ENCODE measurements at regions not wholly inside any gene's neighbourhood (a gene's known extent, or its start where the extent isn't known, plus 50 kb on each side); places are given as distances from the start of the nearest gene placed in this dataset.

DNA sequence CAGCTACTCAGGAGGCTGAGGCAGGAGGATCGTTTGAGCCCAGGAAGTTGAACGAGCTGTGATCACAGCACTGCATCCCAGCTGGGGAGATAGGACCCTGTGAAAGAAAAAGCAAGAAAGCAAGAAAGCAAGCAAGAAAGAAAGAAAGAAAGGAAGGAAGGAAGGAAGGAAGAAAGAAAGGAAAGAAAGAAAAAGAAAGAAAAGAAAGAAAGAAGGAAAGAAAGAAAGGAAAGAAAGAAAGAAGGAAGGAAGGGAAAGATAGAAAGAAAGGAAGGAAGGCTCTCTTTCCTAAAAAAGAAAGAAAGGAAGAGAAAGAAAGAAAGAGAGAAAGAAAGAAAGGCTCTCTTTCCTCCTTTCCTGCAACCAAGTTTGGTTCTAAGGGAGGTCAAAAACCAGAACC is 380.3 kb downstream of the PCNX1 start:
- no peak for DNase-seq (ENCODE audit: low spot score)

DNA sequence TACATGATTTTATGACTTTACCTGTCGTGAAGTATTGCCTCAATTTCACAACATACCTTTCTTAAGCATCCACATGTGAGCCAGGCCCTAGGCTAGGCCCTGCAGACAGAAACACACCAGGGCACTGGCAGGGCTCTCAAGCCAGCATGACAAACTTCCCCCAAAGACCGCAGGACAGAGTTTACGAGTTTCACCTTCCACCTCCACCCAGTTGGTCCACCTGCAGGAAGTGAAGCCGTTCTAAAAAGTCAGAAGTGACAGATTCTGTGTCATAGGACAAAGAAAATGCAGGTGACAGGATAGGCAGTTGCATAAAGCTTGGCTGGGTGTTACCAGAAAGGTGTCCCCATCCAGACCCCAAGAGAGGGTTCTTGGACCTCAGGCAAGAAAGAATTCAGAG is 382.3 kb downstream of the PCNX1 start:
- no peak for DNase-seq (ENCODE audit: low spot score)

DNA sequence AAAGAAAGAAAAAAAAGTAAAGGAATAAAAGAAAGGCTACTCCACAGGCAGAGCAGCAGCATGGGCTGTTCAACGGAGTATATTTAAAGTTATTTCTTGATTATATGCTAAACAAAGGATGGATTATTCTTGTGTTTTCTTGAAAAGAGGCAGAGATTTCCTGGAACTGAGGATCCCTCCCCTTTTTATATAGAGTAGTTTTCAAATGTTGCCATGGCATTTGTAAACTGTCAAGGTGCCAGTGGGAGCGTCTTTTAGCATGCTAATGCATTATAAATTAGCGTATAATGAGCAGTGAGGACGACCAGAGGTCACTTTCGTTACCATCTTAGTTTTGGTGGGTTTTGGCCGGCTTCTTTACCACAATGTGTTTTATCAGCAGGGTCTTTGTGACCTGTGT is 383.0 kb downstream of the PCNX1 start:
- DNase-seq (ENCODE audit: low spot score) = no peak

DNA sequence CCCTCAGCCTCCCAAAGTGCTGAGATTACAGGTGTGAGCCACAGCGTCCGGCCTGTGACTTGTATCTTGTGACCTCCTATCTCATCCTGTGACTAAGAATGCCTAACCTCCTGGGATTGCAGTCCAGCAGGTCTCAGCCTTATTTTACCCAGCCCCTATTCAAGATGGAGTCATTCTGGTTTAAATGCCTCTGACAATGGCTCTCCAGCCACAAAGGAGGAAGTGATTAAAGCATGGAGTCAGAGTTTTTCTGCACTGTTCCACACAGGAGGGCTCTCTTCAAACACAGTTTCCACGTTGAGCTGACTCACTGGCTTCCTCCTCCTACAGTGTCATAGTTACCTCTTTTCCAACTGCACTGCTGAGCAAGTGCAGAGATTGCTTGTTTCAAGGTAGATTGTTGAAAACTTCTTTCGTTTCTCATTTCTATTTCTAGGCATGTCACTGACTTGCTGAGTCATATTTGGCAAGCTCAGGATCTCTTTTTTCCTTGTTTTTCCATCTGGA is 383.8 kb downstream of the PCNX1 start:
- no peak for DNase-seq (ENCODE audit: low spot score)

DNA sequence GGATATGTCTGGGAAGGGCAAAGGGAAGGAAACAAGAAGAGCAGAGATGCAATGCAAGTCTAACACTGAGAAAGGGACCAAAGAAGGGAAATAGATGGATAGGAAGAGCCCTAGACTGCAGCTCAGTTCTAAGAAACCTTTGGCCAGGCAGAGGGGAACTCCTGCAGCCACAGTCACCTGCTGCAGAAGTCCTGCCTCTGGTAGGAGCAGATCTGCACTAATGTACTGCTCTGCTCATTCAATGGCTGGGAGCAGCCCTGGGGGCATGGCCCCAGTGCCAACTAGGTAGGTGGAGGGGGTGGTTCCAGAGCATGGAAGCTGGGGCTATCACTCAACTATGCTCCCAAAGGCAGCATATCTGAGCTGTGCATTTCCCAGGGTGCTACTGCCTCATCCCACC is 388.9 kb downstream of the PCNX1 start:
- no peak for DNase-seq (ENCODE audit: low spot score)

DNA sequence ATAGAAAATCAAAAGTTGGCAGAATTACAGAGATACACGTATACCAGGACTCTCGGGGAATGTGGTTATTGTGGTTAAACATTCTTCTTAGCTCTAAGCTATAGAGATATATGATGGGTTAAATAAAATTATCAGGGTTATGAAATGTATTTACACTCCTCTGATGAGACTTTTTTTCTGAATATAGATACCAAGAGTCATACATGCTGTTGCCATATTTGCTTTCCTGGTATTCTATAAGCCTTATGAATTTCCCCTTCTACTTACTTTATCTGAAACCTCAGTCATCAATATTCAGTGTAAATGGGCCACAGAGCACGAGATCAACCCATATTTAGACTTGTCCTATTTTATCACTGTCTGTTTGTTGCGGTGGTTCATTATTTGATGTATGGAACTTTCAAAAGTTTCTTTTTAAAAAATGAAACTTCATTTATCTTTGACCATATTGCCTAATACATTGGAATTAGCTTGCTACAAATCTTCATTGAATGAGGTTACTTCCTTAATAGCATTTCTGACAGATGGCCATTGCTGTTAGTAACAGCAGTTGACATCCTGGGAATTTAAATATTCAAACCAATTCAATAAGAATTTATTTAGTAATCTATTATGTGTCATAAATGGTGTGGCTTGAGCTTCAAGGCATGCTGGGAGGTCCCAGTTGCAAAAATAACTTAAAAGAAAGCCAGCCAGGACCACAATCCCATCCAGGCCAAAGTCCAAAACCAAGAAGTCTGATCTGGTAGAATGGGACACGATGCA is 393.5 kb downstream of the PCNX1 start:
- no peak for DNase-seq (ENCODE audit: low spot score)

DNA sequence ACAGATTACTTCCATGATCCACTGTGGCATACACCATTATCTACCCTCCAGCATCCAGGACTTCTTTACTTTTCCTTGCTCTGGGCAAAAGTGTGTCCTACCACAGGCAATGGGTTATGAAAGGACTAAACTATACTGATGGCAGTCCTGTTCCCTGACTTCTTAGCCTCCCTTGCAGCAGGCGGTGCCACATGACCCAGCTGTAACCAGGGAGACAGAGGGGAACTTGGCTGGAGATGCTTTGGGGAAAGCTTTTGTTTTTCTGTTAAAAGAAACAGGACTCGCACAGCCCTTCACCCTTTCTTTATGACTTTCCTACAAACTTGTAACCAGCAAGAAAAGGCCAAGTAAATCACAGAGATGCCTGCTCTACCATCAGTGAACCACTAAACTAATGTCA is 394.4 kb downstream of the PCNX1 start:
- no peak for DNase-seq (ENCODE audit: low spot score)

DNA sequence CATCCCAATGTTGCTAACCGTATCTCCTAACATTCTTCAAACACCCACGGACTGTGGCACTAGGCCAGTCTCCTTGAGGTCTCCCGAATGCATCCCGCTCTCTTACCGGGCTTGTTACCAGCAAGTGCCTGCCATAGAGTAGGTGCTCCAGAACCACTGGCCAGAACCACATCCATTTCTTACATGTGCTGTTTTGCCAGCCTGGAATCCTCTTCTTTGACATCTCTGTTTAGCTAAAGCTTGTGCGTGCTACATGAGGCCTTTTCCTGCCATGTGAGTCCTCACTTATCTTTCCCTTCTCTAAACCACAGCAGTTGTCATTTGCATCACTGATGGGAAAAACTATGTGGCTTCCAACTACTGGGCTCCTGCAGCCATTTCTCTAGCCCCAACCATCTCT is 397.4 kb downstream of the PCNX1 start:
- DNase-seq (ENCODE audit: low spot score) = no peak

DNA sequence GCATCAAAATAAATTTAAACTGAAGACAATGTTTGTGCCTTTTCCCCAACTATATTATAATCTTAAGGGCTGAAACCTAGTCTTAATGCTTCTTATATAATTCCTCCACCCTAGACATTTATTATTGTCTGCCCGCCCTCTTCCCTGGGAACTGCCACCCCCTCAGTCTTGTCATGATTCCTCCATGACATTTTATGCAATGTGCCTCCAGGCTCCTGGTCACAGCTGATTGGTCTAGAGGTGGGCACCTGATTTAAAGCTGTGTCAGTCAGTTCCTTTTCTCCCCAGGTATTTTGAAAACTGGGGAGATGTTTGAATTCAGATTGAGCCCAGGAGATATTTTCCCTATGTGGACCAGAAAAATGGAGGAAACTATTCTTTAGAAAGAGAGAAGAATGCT is 401.4 kb downstream of the PCNX1 start:
- DNase-seq (ENCODE audit: low spot score) = no peak

DNA sequence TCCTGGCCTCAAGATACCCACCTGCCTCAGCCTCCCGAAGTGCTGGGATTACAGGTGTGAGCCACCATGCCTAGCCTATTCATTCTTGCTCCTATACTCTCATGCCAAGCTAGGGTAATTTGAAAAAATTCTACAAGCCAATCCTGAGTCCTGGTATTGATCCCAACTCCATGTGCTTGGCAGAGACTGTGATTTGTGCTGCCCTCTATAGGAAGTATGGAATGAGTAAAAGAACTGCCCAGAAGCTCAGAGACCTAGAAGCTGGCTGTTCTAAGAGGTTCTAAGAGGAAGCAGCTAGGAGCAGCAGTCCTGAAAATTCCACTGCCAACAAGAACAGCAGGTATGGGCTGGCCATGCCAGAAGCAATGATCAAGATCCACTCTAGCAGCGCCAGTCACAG is 402.5 kb downstream of the PCNX1 start:
- DNase-seq (ENCODE audit: low spot score) = no peak

DNA sequence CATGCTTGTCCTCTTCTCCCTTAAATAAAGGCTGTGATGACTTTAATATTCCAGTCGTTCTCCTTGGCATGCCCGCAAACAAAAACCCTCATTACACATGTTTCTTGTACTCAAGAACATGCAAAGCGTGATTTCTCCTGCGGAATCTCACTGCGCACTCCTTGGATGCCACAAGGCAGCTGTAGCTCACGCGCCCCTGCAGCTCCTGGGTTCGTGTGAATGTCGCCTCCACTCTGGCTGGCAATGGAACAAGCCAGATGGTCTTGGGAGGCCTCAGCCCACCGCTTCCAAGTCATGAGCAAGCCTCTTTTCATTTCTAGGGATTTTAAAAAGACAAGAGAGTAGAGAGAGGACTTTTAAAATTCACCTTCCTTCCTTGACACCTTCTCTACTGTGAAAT is 403.8 kb downstream of the PCNX1 start:
- DNase-seq (ENCODE audit: low spot score) = no peak

DNA sequence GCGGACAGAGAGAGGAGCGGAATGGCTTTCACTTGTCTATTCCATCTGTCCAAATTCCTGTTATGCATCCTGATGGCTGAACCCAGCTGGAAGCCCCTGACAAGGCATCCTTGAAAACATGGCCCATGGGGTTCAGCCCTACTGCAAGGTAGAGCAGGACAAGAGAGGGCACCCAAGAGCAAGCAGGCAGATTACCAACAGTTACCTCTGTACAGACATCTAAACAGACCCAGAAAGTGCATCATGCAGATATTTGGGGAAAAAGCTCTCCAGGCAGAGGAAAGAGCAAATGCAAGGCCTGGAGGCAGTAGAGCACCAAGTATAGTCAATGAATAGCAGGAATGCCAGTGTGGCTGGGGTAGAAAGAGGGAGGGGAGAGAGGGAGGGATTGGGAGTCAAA is 407.5 kb downstream of the PCNX1 start:
- DNase-seq (ENCODE audit: low spot score) = no peak

DNA sequence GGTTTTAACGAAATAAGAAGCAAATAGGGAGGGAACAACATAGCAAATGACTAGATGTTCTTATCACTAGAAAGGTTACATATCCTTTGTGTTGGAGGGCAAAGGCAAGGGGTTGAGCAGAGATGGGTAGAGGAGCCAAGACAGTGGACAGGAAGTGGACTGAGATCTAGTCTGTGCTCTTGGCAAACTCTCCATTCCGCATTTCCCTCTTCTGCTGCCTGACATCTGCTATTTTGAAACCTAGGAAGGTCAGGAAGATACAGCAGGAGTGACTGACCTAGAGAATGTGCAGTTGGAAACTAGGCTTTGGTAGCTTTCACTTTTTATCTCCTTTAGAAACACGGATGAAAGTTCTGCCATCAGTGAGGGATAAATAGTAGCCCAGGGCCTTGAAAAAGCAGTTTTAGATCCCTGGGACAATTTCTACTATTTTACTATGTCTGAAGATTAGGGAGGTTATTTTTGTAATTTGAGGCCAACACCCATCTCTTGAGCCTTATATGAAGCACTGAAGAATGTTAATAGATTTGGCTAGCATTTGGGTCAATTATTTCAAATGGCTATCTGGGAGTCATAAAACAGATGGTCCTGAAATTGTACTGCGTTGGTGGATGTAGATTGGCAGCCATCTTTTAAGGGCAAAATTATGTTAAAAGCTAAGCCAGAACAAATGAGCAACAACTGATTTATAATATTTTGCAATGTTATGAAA is 410.3 kb downstream of the PCNX1 start:
- no peak for DNase-seq (ENCODE audit: low spot score)

DNA sequence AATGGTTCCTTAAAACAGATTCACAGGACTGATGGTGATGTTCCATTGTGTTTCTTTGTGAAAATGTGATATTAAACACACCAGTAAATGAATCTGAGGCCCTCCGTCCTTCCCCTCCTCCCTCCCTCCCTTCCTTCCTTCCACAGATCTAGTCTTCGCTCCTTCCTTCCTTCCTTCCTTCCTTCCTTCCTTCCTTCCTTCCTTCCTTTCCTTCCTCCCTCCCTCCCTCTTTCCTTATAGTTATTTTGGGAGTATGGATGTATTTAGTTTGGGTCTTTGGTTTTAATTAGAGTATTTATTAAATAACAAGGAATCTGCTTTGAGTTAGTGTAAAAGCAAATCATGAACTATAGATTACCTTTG is 410.8 kb downstream of the PCNX1 start:
- no peak for DNase-seq (ENCODE audit: low spot score)

DNA sequence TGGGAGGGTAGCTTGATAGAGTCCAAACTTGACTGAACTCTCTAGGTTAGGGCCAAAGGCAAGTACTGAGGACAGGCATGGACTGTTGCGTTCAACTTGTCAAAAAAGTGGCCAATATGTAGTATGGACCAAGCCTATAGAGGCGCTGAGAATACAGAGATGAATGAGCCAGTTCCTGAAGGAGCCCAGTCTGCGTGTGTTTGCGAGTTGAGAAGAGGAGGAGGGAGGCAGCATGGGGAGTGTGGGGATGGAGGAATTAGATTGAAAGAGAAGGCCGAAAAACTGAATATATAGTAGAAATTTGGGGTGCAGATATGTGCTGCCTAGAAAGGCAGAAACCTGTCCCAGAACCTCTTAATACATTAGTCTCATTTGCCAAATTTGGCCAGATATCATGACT is 412.4 kb downstream of the PCNX1 start:
- no peak for DNase-seq (ENCODE audit: low spot score)

DNA sequence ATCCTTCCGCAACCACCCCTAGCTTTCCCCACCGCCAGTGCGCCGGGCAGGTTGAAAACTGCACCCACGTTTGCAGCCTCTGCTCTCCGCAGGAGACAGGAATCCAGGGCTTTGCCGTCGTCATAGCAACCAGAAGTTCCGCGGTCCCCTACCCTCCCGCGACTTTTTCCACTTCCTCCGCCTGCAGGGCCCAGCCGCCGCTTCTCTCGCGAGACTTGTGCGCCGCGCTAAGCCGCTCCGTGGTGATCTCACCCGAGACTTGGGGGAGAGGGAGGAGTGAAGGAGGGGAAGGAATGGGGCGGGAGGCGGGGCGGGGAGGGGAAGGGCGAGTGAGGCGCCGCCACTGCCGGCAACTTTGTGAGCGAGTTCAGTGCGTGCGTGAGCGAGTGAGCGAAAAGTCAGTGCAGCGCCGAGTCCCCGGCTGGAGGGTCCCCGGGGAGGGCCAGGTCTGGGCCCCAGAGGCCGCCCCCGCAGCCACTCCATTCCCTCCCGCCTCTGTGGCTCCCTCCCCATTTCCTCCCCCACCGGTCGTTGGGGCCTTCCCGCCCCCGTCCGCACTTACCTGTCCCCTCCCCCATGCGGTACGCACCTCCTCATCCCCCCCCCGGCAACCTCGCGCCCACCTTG is 413.0 kb downstream of the PCNX1 start, which contains the start of gene SIPA1L1:
TSS of gene SIPA1L1 (plus strand) at position 370 of the 627 bp plus-strand sequence.
- DNase-seq (ENCODE audit: low spot score) = peak; percentile 81

DNA sequence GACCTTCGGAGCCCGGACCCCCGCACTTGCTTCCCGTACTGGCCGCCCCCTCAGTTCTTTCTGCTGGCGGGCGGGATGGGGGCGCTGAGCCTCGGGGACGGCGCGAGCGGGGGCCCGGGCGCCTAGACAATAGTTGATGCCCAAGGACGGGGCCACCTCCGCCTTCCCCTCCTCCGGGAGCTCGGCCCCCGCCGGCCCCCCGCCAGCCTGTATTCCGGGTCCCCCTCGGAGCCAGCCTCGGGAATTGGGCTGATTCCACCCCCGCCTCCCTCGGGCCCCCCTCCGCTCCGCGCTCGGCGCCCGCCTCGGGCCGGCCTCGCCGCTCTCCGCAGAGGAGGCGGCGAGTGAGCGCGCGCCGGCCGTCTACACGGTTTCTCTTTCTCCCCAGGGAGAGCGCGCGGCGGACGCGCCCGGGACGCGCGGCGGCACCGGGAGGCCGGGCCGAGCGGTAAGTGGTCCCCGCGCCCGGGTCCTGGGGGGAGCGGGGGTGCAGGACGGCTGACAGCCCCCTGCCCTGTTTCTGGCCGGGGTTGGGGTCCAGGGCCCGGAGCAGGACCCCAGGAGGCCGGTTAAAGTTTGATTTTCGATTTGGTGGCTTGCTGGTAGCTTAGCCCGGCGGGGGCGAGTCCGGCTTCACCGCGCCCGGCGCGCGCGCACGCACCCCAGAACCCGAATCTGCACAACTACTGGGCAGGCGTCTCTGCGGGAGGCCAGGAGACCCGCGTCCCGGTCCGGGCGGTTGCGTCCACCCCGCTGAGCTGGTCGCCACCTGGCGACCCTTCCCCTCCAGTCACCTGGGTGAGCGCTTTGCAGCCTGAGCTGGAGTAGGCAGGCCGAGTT is 413.7 kb downstream of the PCNX1 start:
- DNase-seq (ENCODE audit: low spot score) = no peak

DNA sequence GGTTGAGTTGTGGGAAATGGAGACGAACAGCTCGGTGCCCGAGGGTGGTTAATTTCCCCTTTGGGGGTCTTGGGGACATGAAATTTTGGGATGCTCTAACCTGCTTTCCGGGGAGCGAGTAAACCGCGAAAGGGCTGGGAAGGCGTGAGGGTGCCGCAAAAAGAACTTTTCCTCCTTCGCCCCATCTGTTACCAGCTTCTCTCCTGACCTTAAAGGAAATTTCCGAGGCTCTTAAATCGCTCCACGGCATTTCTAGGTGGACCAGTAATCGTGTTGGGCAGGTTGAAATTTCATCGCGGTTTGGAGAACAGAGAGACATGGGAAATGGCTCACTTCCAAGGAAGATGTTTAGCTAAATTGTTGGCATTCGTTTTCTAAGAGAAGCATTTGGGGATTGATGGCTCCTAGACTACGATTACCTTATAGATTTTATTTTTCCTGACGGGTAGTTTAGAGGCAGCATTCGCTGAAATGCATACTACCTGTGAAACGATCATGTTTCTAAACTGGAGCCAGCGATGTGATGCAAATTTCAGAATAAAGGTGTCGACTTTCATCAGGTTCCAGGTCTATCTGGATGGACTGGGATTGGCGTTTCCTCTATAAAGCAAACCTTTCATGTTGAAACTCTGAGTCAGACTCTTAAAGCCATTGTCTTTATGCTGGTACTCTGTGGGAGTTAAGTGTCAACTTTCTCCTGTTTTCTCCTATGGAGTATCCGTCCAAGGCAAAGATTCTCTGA is 414.5 kb downstream of the PCNX1 start:
- DNase-seq (ENCODE audit: low spot score) = no peak

DNA sequence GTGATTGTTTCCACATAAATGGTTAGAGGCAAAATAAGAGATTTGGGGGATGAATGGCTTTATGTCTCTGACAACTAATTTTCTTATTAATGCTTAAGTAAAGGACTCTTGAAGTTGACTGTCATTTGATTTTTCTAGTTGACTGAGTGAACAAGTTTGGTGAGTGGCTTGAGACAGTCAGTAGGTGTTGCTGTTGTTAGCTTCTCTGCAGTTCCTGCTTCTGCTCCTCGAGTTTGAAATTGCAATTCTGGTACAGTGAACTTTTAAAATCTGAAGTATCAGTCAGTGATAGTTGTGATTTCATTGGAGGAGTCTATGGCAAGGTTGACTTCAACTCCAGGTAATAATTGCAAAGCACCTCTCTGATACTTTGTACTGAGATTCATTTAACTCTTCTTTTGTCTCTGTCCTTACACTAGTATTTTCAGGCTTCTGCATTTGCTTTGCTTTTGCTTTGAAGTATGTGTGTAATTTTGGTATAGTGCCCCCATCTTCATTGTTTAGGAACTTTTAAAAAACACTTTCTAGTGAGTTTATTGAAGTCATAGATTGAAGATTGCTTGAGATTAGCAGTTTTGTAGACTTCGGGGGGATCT is 415.5 kb downstream of the PCNX1 start:
- no peak for DNase-seq (ENCODE audit: low spot score)

DNA sequence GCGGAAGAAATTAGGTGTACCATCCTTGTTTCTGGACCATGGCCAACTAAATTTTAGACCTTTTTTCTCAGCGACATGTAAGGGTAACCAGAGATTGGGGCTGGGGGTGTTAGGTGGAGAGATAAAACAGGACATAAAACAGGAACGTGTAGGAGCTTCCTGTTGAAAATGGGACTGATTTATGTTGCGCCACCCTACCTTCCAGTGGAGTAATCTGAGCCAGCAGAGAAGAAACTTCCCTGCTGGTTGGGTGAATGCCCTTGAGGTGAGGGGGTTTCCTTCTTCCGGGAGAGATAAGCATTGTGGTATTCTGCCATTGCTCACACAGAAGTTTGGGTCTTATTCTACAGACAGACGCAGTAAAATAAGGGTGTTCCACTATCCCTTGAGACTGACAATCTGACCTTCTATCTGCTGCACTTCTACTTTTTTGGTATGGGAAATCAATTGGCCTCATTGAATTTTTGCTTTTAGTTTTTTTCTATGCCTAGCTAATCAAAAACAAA is 417.6 kb downstream of the PCNX1 start:
- DNase-seq (ENCODE audit: low spot score) = no peak

DNA sequence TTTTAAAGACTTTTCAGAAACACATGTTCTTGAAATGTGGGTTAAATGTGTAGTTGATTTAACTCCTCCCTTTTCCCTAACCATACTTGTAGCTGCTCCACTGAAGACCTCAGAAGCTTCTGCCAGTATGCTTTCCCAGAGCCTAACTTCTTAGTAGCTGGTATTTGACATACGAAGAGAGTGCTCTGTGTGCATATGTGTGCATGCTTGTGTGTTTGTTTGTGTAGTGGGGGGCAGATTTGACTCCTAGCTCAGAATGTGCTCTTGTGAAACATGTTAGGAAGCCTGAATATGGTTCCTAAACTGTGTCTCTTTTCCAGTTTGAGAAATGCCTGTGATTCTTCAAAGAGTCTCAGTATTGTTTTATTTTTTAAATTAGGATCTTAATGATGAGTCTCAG is 420.4 kb downstream of the PCNX1 start:
- no peak for DNase-seq (ENCODE audit: low spot score)

All from hematopoietic multipotent progenitor cell treated with erythropoietin and hydrocortisone succinate and interleukin-3 and kit ligand, for 17 days (in vitro differentiated cells).